Endothelial cell of umbilical vein (primary cell): ENCODE measurements at regions not wholly inside any gene's neighbourhood (a gene's known extent, or its start where the extent isn't known, plus 50 kb on each side); places are given as distances from the start of the nearest gene placed in this dataset.

Source experiments
- FOS ChIP-seq: IDR thresholded peaks from 2 replicates; pipeline ENCODE4 v1.6.1; 2011; ENCODE audit warnings: mild to moderate bottlenecking, low read length, moderate library complexity, borderline replicate concordance; ENCODE audit not compliant: insufficient read depth
- GATA2 ChIP-seq: IDR thresholded peaks from 2 replicates; pipeline ENCODE4 v1.7.0; 2011; ENCODE audit warnings: low read depth, mild to moderate bottlenecking, moderate library complexity, mixed read lengths, low read length; ENCODE audit not compliant: insufficient read length, insufficient read depth
- POLR2A ChIP-seq: IDR thresholded peaks from 2 replicates; pipeline ENCODE4 v1.6.1; 2012; ENCODE audit warnings: low read depth, mild to moderate bottlenecking, control low read depth, low read length
- TF ChIP-seq, protein P1 (sequence below), 2 donors: IDR thresholded peaks; 1 replicate in 1 of 2; 2 replicates in 1 of 2; pipeline ENCODE4 v1.5.1; 2011; ENCODE audit warnings: low read length in 2 of 2, mild to moderate bottlenecking in 2 of 2, moderate library complexity in 2 of 2, control low read depth in 1 of 2, inconsistent platforms in 1 of 2, low read depth in 1 of 2; ENCODE audit not compliant: insufficient read depth in 1 of 2; ENCODE audit errors: extremely low read depth in 1 of 2

DNA sequence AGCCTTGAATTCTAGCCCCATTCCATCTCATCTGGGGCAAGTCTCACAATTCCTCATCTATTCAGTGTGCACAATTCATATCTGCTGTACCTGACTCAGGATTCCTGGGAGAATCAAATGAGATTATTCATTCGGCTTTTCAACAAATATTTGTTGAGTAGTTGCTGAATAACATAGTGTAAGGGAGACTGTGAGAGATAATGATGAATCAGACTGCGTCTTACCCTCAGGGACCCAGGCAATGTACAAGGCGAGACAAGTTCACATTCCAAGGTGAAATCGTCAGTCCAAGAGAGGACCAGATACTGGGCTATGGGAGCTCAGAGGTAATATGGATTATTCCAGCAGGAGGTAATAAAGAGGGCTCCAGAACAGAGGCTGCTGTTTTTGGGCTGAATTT lies 67.8 kb upstream of the SMYD2 start:
- TF ChIP-seq, protein P1, sequence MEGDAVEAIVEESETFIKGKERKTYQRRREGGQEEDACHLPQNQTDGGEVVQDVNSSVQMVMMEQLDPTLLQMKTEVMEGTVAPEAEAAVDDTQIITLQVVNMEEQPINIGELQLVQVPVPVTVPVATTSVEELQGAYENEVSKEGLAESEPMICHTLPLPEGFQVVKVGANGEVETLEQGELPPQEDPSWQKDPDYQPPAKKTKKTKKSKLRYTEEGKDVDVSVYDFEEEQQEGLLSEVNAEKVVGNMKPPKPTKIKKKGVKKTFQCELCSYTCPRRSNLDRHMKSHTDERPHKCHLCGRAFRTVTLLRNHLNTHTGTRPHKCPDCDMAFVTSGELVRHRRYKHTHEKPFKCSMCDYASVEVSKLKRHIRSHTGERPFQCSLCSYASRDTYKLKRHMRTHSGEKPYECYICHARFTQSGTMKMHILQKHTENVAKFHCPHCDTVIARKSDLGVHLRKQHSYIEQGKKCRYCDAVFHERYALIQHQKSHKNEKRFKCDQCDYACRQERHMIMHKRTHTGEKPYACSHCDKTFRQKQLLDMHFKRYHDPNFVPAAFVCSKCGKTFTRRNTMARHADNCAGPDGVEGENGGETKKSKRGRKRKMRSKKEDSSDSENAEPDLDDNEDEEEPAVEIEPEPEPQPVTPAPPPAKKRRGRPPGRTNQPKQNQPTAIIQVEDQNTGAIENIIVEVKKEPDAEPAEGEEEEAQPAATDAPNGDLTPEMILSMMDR (IDR thresholded peaks at IDR 0.05; ENCODE audit: extremely low read depth in 1 of 2, insufficient read depth in 1 of 2, low read depth in 1 of 2, low read length in 2 of 2): no peak
- TF ChIP-seq POLR2A: no peak
- TF ChIP-seq FOS: no peak
- TF ChIP-seq GATA2: no peak
